ENCODE measurements at regions not wholly inside any gene's neighbourhood (a gene's known extent, or its start where the extent isn't known, plus 50 kb on each side); places are given as distances from the start of the nearest gene placed in this dataset.
"Not testable (repeated sequence)": the region's sequence is repeated elsewhere in the genome, so short reads cannot be mapped to it uniquely, and the experiment has no call there.

- DNase-seq = not testable (repeated sequence)
Measured at GRCh38 chr7:65145008-65145407, 138.5 kb upstream of the ERV3-1 start.

- not testable (repeated sequence) for DNase-seq
Measured at GRCh38 chr7:65144557-65144956, 138.1 kb upstream of the ERV3-1 start.

- not testable (repeated sequence) for DNase-seq
Measured at GRCh38 chr7:65144119-65144518, 137.6 kb upstream of the ERV3-1 start.

GRCh38 chr7:65141894-65142293 lies 135.4 kb upstream of the ERV3-1 start:
- not testable (repeated sequence) for DNase-seq

- not testable (repeated sequence) for DNase-seq
Measured at GRCh38 chr7:65141405-65141778, 134.9 kb upstream of the ERV3-1 start.

- not testable (repeated sequence) for DNase-seq
Measured at GRCh38 chr7:65140543-65141404, 134.3 kb upstream of the ERV3-1 start.

- DNase-seq = not testable (repeated sequence)
Measured at GRCh38 chr7:65136850-65137249, 130.4 kb upstream of the ERV3-1 start.

GRCh38 chr7:65133087-65133486 lies 126.6 kb upstream of the ERV3-1 start:
- not testable (repeated sequence) for DNase-seq

- DNase-seq = not testable (repeated sequence)
Measured at GRCh38 chr7:65132256-65132655, 125.8 kb upstream of the ERV3-1 start.

- DNase-seq = not testable (repeated sequence)
Measured at GRCh38 chr7:65127364-65127763, 120.9 kb upstream of the ERV3-1 start.

- not testable (repeated sequence) for DNase-seq
Measured at GRCh38 chr7:65124600-65124999, 118.1 kb upstream of the ERV3-1 start.

- not testable (repeated sequence) for DNase-seq
Measured at GRCh38 chr7:65105650-65106203, 99.2 kb upstream of the ERV3-1 start.

GRCh38 chr7:65100499-65100898 lies 94.0 kb upstream of the ERV3-1 start:
- DNase-seq = not testable (repeated sequence)

GRCh38 chr7:65081669-65082055 lies 75.2 kb upstream of the ERV3-1 start:
- not testable (repeated sequence) for DNase-seq

- DNase-seq = peak; percentile 91
Measured at GRCh38 chr7:65080799-65081668, 74.5 kb upstream of the ERV3-1 start.

- DNase-seq = not testable (repeated sequence)
Measured at GRCh38 chr7:65074959-65075358, 68.5 kb upstream of the ERV3-1 start.

- not testable (repeated sequence) for DNase-seq
Measured at GRCh38 chr7:65073160-65073559, 66.7 kb upstream of the ERV3-1 start.

- not testable (repeated sequence) for DNase-seq
Measured at GRCh38 chr7:65071854-65072431, 65.5 kb upstream of the ERV3-1 start.

- not testable (repeated sequence) for DNase-seq
Measured at GRCh38 chr7:65069476-65069875, 63.0 kb upstream of the ERV3-1 start.

GRCh38 chr7:65062566-65062965 lies 56.1 kb upstream of the ERV3-1 start:
- DNase-seq = not testable (repeated sequence)

GRCh38 chr7:65059247-65059646 lies 52.8 kb upstream of the ERV3-1 start:
- DNase-seq = not testable (repeated sequence)

All from fibroblast of skin of right quadriceps (primary cell).